Brain microvascular endothelial cell (primary cell): ENCODE measurements at regions not wholly inside any gene's neighbourhood (a gene's known extent, or its start where the extent isn't known, plus 50 kb on each side); places are given as distances from the start of the nearest gene placed in this dataset.

Experiments
- DNase-seq: peaks from one replicate; pipeline ENCODE4 v3.0.0-alpha.2; 2020
- H3K27ac ChIP-seq: fragments of 250-450 bp; sonication (Bioruptor Pico); 2 replicates; pipeline ENCODE4 v1.5.1; 2020; ENCODE audit warnings: mild to moderate bottlenecking, moderate library complexity
- H3K27me3 ChIP-seq: fragments of 250-450 bp; sonication (Bioruptor Pico); replicated peaks from 2 replicates; pipeline ENCODE4 v1.5.1; 2020; ENCODE audit warnings: mild to moderate bottlenecking
- H3K36me3 ChIP-seq: fragments of 250-450 bp; sonication (Bioruptor Pico); replicated peaks from 2 replicates; pipeline ENCODE4 v1.5.1; 2020; ENCODE audit warnings: mild to moderate bottlenecking
- H3K4me3 ChIP-seq: 2 replicates; pipeline ENCODE4 v1.5.1; 2011; ENCODE audit warnings: low read depth, mild to moderate bottlenecking, control low read depth, low read length, moderate library complexity
- in situ Hi-C: cut with HindIII; loops from 2 replicates; pipeline ENCODE4 v1.10.0; 2017; ENCODE audit warnings: low sequenced_read_pairs, low pct_ligation_motif_present
- TF ChIP-seq, protein P1 (sequence below): IDR thresholded peaks from 2 replicates; pipeline ENCODE4 v1.5.1; 2011; ENCODE audit warnings: low read depth, mild to moderate bottlenecking, moderate library complexity, low read length, control low read depth, inconsistent platforms; ENCODE audit errors: missing control alignments

DNA sequence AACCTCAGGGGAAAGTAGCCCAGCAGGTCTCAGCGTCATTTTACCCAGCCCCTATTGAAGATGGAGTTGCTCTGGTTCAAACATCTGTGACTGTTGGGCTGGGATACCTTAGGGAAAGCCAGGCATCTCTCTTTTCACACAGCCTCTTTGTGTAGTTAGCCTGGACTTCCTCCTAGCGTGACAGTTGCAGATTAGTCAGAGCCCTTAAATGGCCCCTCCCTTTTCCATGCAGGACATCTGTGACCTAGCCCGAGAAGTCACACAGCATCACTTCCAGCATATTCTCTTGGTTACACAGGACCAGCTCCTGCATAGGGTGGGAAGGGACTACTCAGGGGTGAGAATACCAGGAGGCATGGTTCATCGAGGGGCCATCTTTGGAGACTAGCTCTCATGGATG lies 375.0 kb upstream of the RBFOX1 start:
- Histone ChIP-seq H3K27ac (no peak overlapping the region), H3K4me3 (no peak overlapping the region), H3K27me3 (no peaks in the 10 kb centered on the region), H3K36me3 (no peaks in the 10 kb centered on the region)
- TF ChIP-seq, protein P1, sequence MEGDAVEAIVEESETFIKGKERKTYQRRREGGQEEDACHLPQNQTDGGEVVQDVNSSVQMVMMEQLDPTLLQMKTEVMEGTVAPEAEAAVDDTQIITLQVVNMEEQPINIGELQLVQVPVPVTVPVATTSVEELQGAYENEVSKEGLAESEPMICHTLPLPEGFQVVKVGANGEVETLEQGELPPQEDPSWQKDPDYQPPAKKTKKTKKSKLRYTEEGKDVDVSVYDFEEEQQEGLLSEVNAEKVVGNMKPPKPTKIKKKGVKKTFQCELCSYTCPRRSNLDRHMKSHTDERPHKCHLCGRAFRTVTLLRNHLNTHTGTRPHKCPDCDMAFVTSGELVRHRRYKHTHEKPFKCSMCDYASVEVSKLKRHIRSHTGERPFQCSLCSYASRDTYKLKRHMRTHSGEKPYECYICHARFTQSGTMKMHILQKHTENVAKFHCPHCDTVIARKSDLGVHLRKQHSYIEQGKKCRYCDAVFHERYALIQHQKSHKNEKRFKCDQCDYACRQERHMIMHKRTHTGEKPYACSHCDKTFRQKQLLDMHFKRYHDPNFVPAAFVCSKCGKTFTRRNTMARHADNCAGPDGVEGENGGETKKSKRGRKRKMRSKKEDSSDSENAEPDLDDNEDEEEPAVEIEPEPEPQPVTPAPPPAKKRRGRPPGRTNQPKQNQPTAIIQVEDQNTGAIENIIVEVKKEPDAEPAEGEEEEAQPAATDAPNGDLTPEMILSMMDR: no peak
- in situ Hi-C loops: no loop called here
- DNase-seq: no peak

DNA sequence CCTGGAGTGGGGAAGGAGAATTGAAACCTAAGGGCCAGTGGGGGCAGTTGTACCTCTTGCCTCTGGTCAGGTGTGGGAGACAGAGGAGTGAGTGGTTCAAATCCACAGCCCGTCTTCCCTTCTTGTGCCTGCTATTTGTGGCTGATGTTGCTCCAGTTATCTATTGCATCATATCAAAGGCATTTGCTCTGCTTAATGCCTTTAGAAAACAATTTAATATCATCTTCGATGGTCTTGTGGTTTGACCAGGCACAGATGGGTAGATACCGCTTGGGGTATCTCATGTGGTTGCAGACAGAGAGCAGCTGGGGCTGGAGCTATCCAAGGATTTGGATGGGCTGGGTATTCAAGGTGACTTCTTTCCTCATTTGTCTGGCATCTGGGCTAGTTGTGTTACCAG lies 376.1 kb upstream of the RBFOX1 start:
- in situ Hi-C loops: no loop called here

DNA sequence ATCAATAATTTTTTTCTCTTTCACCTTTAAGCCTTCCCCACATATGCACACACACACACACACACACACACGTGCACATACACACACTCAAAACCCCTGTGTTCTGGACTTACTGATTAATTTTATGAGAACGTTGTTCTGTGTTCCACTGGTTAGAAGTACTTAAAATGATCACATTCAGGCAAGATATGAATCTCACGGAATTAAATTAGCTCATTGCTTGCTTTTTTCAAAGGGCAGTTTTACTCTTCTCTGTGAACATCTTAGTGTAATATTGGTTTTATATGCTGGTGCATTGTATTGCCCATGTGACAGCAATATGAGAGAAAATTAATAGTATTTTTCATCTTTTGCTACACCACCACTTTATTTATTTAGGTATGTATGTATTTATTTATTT lies 377.3 kb upstream of the RBFOX1 start:
- no peaks in the 10 kb centered on the region for H3K36me3 ChIP-seq
- TF ChIP-seq, protein P1: no peak
- in situ Hi-C loops: no loop called here
- H3K27ac ChIP-seq: no peak overlapping the region
- no peak for DNase-seq
- H3K27me3 ChIP-seq: no peaks in the 10 kb centered on the region
- no peak overlapping the region for H3K4me3 ChIP-seq

More for the DNA sequence above, 376.1 kb upstream of the RBFOX1 start:
- Histone ChIP-seq H3K36me3 (no peaks in the 10 kb centered on the region), H3K27me3 (no peaks in the 10 kb centered on the region), H3K27ac (no peak overlapping the region), H3K4me3 (no peak overlapping the region)
- TF ChIP-seq, protein P1: no peak
- DNase-seq: no peak

DNA sequence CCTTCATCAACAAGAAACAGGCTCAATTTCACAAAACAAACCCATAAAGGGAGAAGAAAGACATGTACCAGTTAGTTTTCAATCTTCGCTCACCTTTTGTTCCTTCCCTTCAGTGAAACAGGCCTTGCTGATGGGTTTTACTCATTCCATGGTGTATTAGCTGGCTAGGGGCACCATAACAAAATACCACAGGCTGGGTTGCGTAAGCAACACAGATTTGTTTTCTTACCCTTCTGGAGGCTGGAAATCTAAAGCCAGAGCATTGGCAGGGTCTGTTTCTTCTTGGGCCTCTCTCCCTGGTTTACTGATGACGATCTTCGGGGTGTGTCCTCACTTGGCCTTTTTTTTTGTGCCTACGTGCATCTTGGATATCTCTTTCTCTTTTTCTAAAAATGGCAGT lies 383.4 kb upstream of the RBFOX1 start:
- Histone ChIP-seq H3K4me3 (no peak overlapping the region), H3K36me3 (no peaks in the 10 kb centered on the region), H3K27me3 (no peaks in the 10 kb centered on the region), H3K27ac (no peak overlapping the region)
- DNase-seq: no peak
- in situ Hi-C loops: no loop called here
- TF ChIP-seq, protein P1: no peak

DNA sequence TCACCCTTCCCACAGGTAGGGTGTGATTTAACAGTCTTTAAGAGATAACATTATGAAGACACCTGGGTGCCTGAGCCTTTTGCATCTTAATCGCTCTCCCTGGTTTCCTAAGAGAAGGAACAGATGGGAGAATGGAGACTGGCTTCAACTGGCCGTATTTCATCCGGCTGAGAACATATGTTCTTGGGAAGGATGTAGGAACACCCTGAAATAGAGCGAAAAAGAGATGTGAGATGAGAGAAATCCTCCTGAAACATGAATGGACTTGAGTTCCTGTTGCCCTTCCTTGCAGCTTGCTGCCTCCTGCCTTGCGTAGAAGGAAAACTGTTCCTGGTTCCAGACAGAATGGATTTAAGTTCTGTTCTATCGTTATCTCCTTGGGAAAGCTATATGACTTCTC lies 385.4 kb upstream of the RBFOX1 start:
- no peak for DNase-seq
- in situ Hi-C loops: no loop called here

DNA sequence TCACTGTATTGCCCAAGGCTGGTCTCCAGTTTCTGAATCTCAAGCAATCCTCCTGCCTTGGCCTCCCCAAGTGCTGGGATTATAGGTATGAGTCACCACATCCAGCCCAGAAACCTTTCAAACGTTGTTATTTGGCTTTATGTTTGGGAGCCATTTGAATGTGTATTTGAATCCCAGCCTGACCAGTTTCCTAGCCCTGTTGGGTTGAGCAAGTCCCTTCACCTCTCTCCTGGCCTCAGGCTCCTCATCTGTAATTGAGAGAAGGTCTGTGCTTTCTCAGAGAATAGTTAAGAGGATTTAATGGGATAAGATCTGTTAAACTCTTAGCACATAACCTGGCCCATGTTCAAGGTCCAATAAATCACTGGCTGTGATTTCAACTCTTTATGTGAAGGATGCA lies 385.8 kb upstream of the RBFOX1 start:
- Histone ChIP-seq H3K27me3 (no peaks in the 10 kb centered on the region), H3K4me3 (no peak overlapping the region), H3K27ac (no peak overlapping the region), H3K36me3 (no peaks in the 10 kb centered on the region)
- TF ChIP-seq, protein P1: no peak
- in situ Hi-C loops: no loop called here
- DNase-seq: no peak

More for the DNA sequence above, 385.4 kb upstream of the RBFOX1 start:
- Histone ChIP-seq H3K27me3 (no peaks in the 10 kb centered on the region), H3K36me3 (no peaks in the 10 kb centered on the region), H3K27ac (no peak overlapping the region), H3K4me3 (no peak overlapping the region)
- TF ChIP-seq, protein P1: no peak
